ENCODE measurements at regions not wholly inside any gene's neighbourhood (a gene's known extent, or its start where the extent isn't known, plus 50 kb on each side); places are given as distances from the start of the nearest gene placed in this dataset.

GRCh38 chr2:194619366-194619765, 1037.7 kb upstream of the SLC39A10 start:
- TF ChIP-seq EP300 (IDR thresholded peaks at IDR 0.05), result no peak
- no peak for TF ChIP-seq POLR2A (IDR thresholded peaks at IDR 0.05)
- no peaks in the 10 kb centered on the region for H3K4me1 ChIP-seq
- no peak overlapping the region for H3K4me3 ChIP-seq
- intact Hi-C loops (cut with DNase I; ENCODE audit: low total_unique reads), result no loop called here
- no peaks in the 10 kb centered on the region for H3K36me3 ChIP-seq
- DNase-seq, result no peak
- H3K27ac ChIP-seq, result no peak overlapping the region
- H3K9me3 ChIP-seq, result peaks cover 0 to 8% (median 0%) of the 10 kb centered on the region in 4 donors
- no peaks in the 10 kb centered on the region for H3K27me3 ChIP-seq

- no peak for DNase-seq
- Histone ChIP-seq H3K27ac (no peak overlapping the region), H3K4me1 (no peaks in the 10 kb centered on the region), H3K4me3 (no peak overlapping the region), H3K27me3 (no peaks in the 10 kb centered on the region), H3K36me3 (no peaks in the 10 kb centered on the region), H3K9me3 (peaks cover 0 to 8% (median 0%) of the 10 kb centered on the region in 4 donors)
- TF ChIP-seq POLR2AphosphoS5 (IDR thresholded peaks at IDR 0.05) (no peak), EP300 (IDR thresholded peaks at IDR 0.05) (no peak), CTCF (IDR thresholded peaks at IDR 0.05) (no peak), POLR2A (IDR thresholded peaks at IDR 0.05) (no peak)
- intact Hi-C loops (cut with DNase I; ENCODE audit: low total_unique reads), result no loop called here
These were observed 1038.6 kb upstream of the SLC39A10 start for GRCh38 chr2:194618432-194618831.

GRCh38 chr2:194616334-194616733, 1040.7 kb upstream of the SLC39A10 start:
- H3K27me3 ChIP-seq, result no peaks in the 10 kb centered on the region
- H3K36me3 ChIP-seq, result no peaks in the 10 kb centered on the region
- H3K4me3 ChIP-seq, result no peak overlapping the region
- no peaks in the 10 kb centered on the region for H3K4me1 ChIP-seq
- WGBS, 5 donors, result 19 to 37% (median 20%) methylated on average over 1 of the region's 1 CpG
- TF ChIP-seq POLR2AphosphoS5 (IDR thresholded peaks at IDR 0.05) (no peak), POLR2A (IDR thresholded peaks at IDR 0.05) (no peak), CTCF (IDR thresholded peaks at IDR 0.05) (no peak), EP300 (IDR thresholded peaks at IDR 0.05) (no peak)
- intact Hi-C loops (cut with DNase I; ENCODE audit: low total_unique reads), result no loop called here
- no peak for DNase-seq
- peaks cover 0 to 8% (median 0%) of the 10 kb centered on the region in 4 donors for H3K9me3 ChIP-seq
- H3K27ac ChIP-seq, result no peak overlapping the region

- H3K4me1 ChIP-seq, result no peaks in the 10 kb centered on the region
- no peaks in the 10 kb centered on the region for H3K27me3 ChIP-seq
- no peaks in the 10 kb centered on the region for H3K36me3 ChIP-seq
- no peak overlapping the region for H3K4me3 ChIP-seq
- H3K9me3 ChIP-seq, result peaks cover 0 to 16% (median 3%) of the 10 kb centered on the region in 4 donors
- intact Hi-C loops (cut with DNase I; ENCODE audit: low total_unique reads), result no loop called here
- no peak for TF ChIP-seq CTCF (IDR thresholded peaks at IDR 0.05)
- no peak for TF ChIP-seq EP300 (IDR thresholded peaks at IDR 0.05)
- TF ChIP-seq POLR2A (IDR thresholded peaks at IDR 0.05), result no peak
- no peak for TF ChIP-seq POLR2AphosphoS5 (IDR thresholded peaks at IDR 0.05)
- H3K27ac ChIP-seq, result no peak overlapping the region
- no peak for DNase-seq
These were observed 1046.7 kb upstream of the SLC39A10 start for GRCh38 chr2:194610297-194610696.

- no peak for DNase-seq
- intact Hi-C loops (cut with DNase I; ENCODE audit: low total_unique reads), result no loop called here
- Histone ChIP-seq H3K36me3 (no peaks in the 10 kb centered on the region), H3K9me3 (peaks cover 0 to 30% (median 14%) of the 10 kb centered on the region in 4 donors), H3K27ac (no peak overlapping the region), H3K4me1 (no peaks in the 10 kb centered on the region), H3K27me3 (no peaks in the 10 kb centered on the region), H3K4me3 (no peak overlapping the region)
- WGBS, 5 donors, result 80 to 100% (median 93%) methylated on average over 4 to 5 of the region's 5 CpGs
- no peak for TF ChIP-seq POLR2A (IDR thresholded peaks at IDR 0.05)
These were observed 1053.6 kb upstream of the SLC39A10 start for GRCh38 chr2:194603429-194603828.

Measured in stomach (tissue), 8 donors.